Mammary epithelial cell (primary cell): ENCODE measurements at regions not wholly inside any gene's neighbourhood (a gene's known extent, or its start where the extent isn't known, plus 50 kb on each side); places are given as distances from the start of the nearest gene placed in this dataset.

Source experiments
- CTCF ChIP-seq, 2 donors: IDR thresholded peaks in 1 of 2; conservative IDR thresholded peaks in 1 of 2; 2 replicates each; pipeline ENCODE4 v1.5.1; 2011 to 2012; ENCODE audit warnings: inconsistent platforms in 2 of 2, low read length in 2 of 2, mild to moderate bottlenecking in 2 of 2, control low read depth in 1 of 2, low read depth in 1 of 2; ENCODE audit not compliant: insufficient read depth in 1 of 2; ENCODE audit errors: extremely low read depth in 1 of 2
- EZH2 ChIP-seq: IDR thresholded peaks from 2 replicates; pipeline ENCODE4 v1.6.1; 2012; ENCODE audit warnings: low read length, inconsistent platforms, borderline replicate concordance

- no peak for TF ChIP-seq EZH2
- no peak for TF ChIP-seq CTCF (conservative IDR thresholded peaks at IDR 0.05 in 1 of 2, IDR thresholded peaks at IDR 0.05 in 1 of 2; ENCODE audit: extremely low read depth in 1 of 2, insufficient read depth in 1 of 2, low read depth in 1 of 2, low read length in 2 of 2)
Observed at GRCh38 chr4:33088713-33089112, 2368.5 kb downstream of the PCDH7 start.
